Testis (tissue), 2 donors: ENCODE measurements at regions not wholly inside any gene's neighbourhood (a gene's known extent, or its start where the extent isn't known, plus 50 kb on each side); places are given as distances from the start of the nearest gene placed in this dataset.

Experiments used
- DNase-seq: peaks from one replicate; pipeline ENCODE4 v3.0.0-alpha.2; 2019
- H3K27ac ChIP-seq, 2 donors: fragments of 200-600 bp; sonication (generic); one replicate each; pipeline ENCODE4 v1.5.1; 2019
- H3K27me3 ChIP-seq: fragments of 200-600 bp; sonication (generic); one replicate; pipeline ENCODE4 v1.5.1; 2019
- H3K36me3 ChIP-seq: fragments of 200-600 bp; sonication (generic); one replicate; pipeline ENCODE4 v1.5.1; 2017; ENCODE audit warnings: low read depth; ENCODE audit errors: missing control alignments
- H3K4me1 ChIP-seq: fragments of 200-600 bp; sonication (generic); one replicate; pipeline ENCODE4 v1.5.1; 2019
- H3K4me3 ChIP-seq, 2 donors: fragments of 200-600 bp; sonication (generic); one replicate each; pipeline ENCODE4 v1.5.1; 2017 to 2019
- H3K9me3 ChIP-seq: fragments of 200-600 bp; sonication (generic); one replicate; pipeline ENCODE4 v1.5.1; 2017
- CTCF ChIP-seq, 3 experiments: fragments of 450-650 bp in 2 of 3; fragments of 200-600 bp in 1 of 3; sonication (generic) in 1 of 3; IDR thresholded peaks; one replicate each; pipeline ENCODE4 v1.5.1; 2016 to 2019; ENCODE audit warnings: antibody characterized with exemption in 3 of 3, mild to moderate bottlenecking in 2 of 3, moderate library complexity in 1 of 3
- POLR2A ChIP-seq: fragments of 450-650 bp; IDR thresholded peaks from one replicate; pipeline ENCODE4 v1.6.1; 2017; ENCODE audit warnings: antibody characterized with exemption, mild to moderate bottlenecking, moderate library complexity
- WGBS, 2 donors: methylation state at CpG; one replicate each; pipeline ENCODE4 v1.1.5; 2018; 5-methylcytosine and 5-hydroxymethylcytosine counted together
- intact Hi-C: fragments of 100-400 bp; cut with DNase I; formaldehyde crosslinking; loops from one replicate; pipeline ENCODE4 v1.15.1; 2023; ENCODE audit warnings: low total_unique reads

GRCh38 chr2:64748147-64748546, 94.4 kb upstream of the SERTAD2 start:
- Histone ChIP-seq H3K4me1 (peaks cover 22% of the 10 kb centered on the region), H3K4me3 (no peak overlapping the region), H3K9me3 (no peaks in the 10 kb centered on the region), H3K27me3 (no peaks in the 10 kb centered on the region), H3K36me3 (no peaks in the 10 kb centered on the region), H3K27ac (peak overlapping the region; percentile 99)
- DNase-seq, result no peak
- TF ChIP-seq POLR2A, result no peak
- TF ChIP-seq CTCF (IDR thresholded peaks at IDR 0.05), result no peak
- intact Hi-C loops, result no loop called here
- WGBS, 2 donors, result 64 to 78% methylated on average over 3 of the region's 3 CpGs

GRCh38 chr2:64748561-64748960, 94.8 kb upstream of the SERTAD2 start:
- 27 to 29% methylated on average over 2 of the region's 2 CpGs for WGBS, 2 donors
- H3K9me3 ChIP-seq, result no peaks in the 10 kb centered on the region
- no peak for DNase-seq
- no peaks in the 10 kb centered on the region for H3K36me3 ChIP-seq
- peak overlapping the region; percentile 99 for H3K27ac ChIP-seq
- H3K27me3 ChIP-seq, result no peaks in the 10 kb centered on the region
- no peak overlapping the region for H3K4me3 ChIP-seq
- TF ChIP-seq CTCF (IDR thresholded peaks at IDR 0.05) (no peak), POLR2A (no peak)
- peaks cover 22% of the 10 kb centered on the region for H3K4me1 ChIP-seq
- intact Hi-C loops, result no loop called here

GRCh38 chr2:64749446-64749845, 95.7 kb upstream of the SERTAD2 start:
- Histone ChIP-seq H3K27ac (peak overlapping the region; percentile 99), H3K27me3 (no peaks in the 10 kb centered on the region), H3K4me3 (peak overlapping the region; percentile 86 to 89), H3K9me3 (no peaks in the 10 kb centered on the region), H3K4me1 (peaks cover 22% of the 10 kb centered on the region), H3K36me3 (no peaks in the 10 kb centered on the region)
- intact Hi-C loops, result no loop called here
- WGBS, 2 donors, result 5 to 7% methylated on average over 4 of the region's 4 CpGs
- TF ChIP-seq POLR2A, result no peak
- TF ChIP-seq CTCF (IDR thresholded peaks at IDR 0.05), result no peak
- no peak for DNase-seq

GRCh38 chr2:64750001-64750816, 96.5 kb upstream of the SERTAD2 start:
- peaks cover 22% of the 10 kb centered on the region for H3K4me1 ChIP-seq
- no peak for TF ChIP-seq POLR2A
- TF ChIP-seq CTCF (IDR thresholded peaks at IDR 0.05), result peak in 2 of 3 experiments; percentile 1 to 35
- H3K4me3 ChIP-seq, result peak overlapping the region; percentile 86 to 89
- H3K27me3 ChIP-seq, result no peaks in the 10 kb centered on the region
- peak; percentile 78 for DNase-seq
- peak overlapping the region; percentile 99 for H3K27ac ChIP-seq
- WGBS, 2 donors, result 0% methylated on average over 37 to 38 of the region's 38 CpGs
- H3K9me3 ChIP-seq, result no peaks in the 10 kb centered on the region
- no peaks in the 10 kb centered on the region for H3K36me3 ChIP-seq
- intact Hi-C loops, result loop anchor here (5.0 kb wide), 1 partner anchor 98 kb away; the partner anchor contains the start of gene SERTAD2
